H9 (cell line): ENCODE measurements at regions not wholly inside any gene's neighbourhood (a gene's known extent, or its start where the extent isn't known, plus 50 kb on each side); places are given as distances from the start of the nearest gene placed in this dataset.

Source experiments
- DNase-seq: peaks from one replicate; pipeline ENCODE4 v3.0.0-alpha.2; 2017
- H2AFZ ChIP-seq: one replicate; pipeline ENCODE4 v1.6.1; 2013; ENCODE audit warnings: mild to moderate bottlenecking, low read length, control low read depth, moderate library complexity
- H2AK5ac ChIP-seq: 2 replicates; pipeline ENCODE4 v1.6.1; 2013; ENCODE audit warnings: low read length, control low read depth, mixed read lengths; ENCODE audit not compliant: insufficient read length
- H2BK120ac ChIP-seq: one replicate; pipeline ENCODE4 v1.6.1; 2013; ENCODE audit warnings: low read depth, mild to moderate bottlenecking, low read length, control low read depth, inconsistent platforms; ENCODE audit not compliant: poor library complexity, severe bottlenecking
- H2BK12ac ChIP-seq: 2 replicates; pipeline ENCODE4 v1.6.1; 2013; ENCODE audit warnings: low read length, control low read depth, mixed read lengths, low read depth; ENCODE audit not compliant: insufficient read length
- H2BK15ac ChIP-seq: 2 replicates; pipeline ENCODE4 v1.6.1; 2013; ENCODE audit warnings: low read depth, low read length, control low read depth
- H2BK20ac ChIP-seq: one replicate; pipeline ENCODE4 v1.6.1; 2013; ENCODE audit warnings: low read depth, mild to moderate bottlenecking, low read length, control low read depth, inconsistent platforms; ENCODE audit not compliant: poor library complexity, severe bottlenecking
- H2BK5ac ChIP-seq: 2 replicates; pipeline ENCODE4 v1.6.1; 2013; ENCODE audit warnings: low read length, control low read depth, mixed read lengths; ENCODE audit not compliant: insufficient read length
- H3K14ac ChIP-seq: 2 replicates; pipeline ENCODE4 v1.6.1; 2013; ENCODE audit warnings: low read length, control low read depth; ENCODE audit not compliant: insufficient read depth
- H3K18ac ChIP-seq: 2 replicates; pipeline ENCODE4 v1.6.1; 2013; ENCODE audit warnings: low read depth, mild to moderate bottlenecking, mixed read lengths, low read length, control low read depth; ENCODE audit not compliant: insufficient read length
- H3K23ac ChIP-seq: 2 replicates; pipeline ENCODE4 v1.6.1; 2013; ENCODE audit warnings: low read length, control low read depth, mixed read lengths, low read depth; ENCODE audit not compliant: insufficient read length
- H3K23me2 ChIP-seq: 2 replicates; pipeline ENCODE4 v1.6.1; 2013; ENCODE audit warnings: low read depth, mild to moderate bottlenecking, mixed read lengths, low read length, control low read depth; ENCODE audit not compliant: insufficient read length, poor library complexity, severe bottlenecking
- H3K27ac ChIP-seq: 2 replicates; pipeline ENCODE4 v1.5.1; 2013; ENCODE audit warnings: low read length, control low read depth, mixed read lengths, low read depth; ENCODE audit not compliant: insufficient read length
- H3K27me3 ChIP-seq: 2 replicates; pipeline ENCODE4 v1.6.1; 2013; ENCODE audit warnings: low read length, control low read depth, inconsistent platforms; ENCODE audit not compliant: insufficient read depth
- H3K4ac ChIP-seq: 2 replicates; pipeline ENCODE4 v1.6.1; 2013; ENCODE audit warnings: low read depth, mild to moderate bottlenecking, control low read depth, inconsistent platforms, low read length, moderate library complexity
- H3K4me1 ChIP-seq: 2 replicates; pipeline ENCODE4 v1.6.1; 2013; ENCODE audit warnings: low read length, control low read depth, inconsistent platforms; ENCODE audit not compliant: insufficient read depth
- H3K4me2 ChIP-seq: 2 replicates; pipeline ENCODE4 v1.6.1; 2013; ENCODE audit warnings: low read length, control low read depth, mixed read lengths; ENCODE audit not compliant: insufficient read length, insufficient read depth
- H3K56ac ChIP-seq: 2 replicates; pipeline ENCODE4 v1.6.1; 2013; ENCODE audit warnings: low read depth, mild to moderate bottlenecking, mixed read lengths, low read length, control low read depth; ENCODE audit not compliant: insufficient read length
- H3K79me1 ChIP-seq: 2 replicates; pipeline ENCODE4 v1.6.1; 2013; ENCODE audit warnings: low read depth, mild to moderate bottlenecking, moderate library complexity, low read length, control low read depth, inconsistent platforms; ENCODE audit not compliant: insufficient read depth, poor library complexity, severe bottlenecking
- H3K79me2 ChIP-seq: 2 replicates; pipeline ENCODE4 v1.6.1; 2013; ENCODE audit warnings: low read length, control low read depth, inconsistent platforms; ENCODE audit not compliant: insufficient read depth
- H3K9ac ChIP-seq: 2 replicates; pipeline ENCODE4 v1.6.1; 2013; ENCODE audit warnings: low read length, control low read depth, mixed read lengths; ENCODE audit not compliant: insufficient read length; ENCODE audit errors: extremely low read depth
- H3K9me3 ChIP-seq: one replicate; pipeline ENCODE4 v1.6.1; 2013; ENCODE audit warnings: low read depth, low read length, inconsistent platforms; ENCODE audit not compliant: control insufficient read depth
- H3T11ph ChIP-seq: one replicate; pipeline ENCODE4 v1.6.1; 2013; ENCODE audit warnings: mild to moderate bottlenecking, low read length, control low read depth, inconsistent platforms
- H4K20me1 ChIP-seq: one replicate; pipeline ENCODE4 v1.6.1; 2013; ENCODE audit not compliant: control insufficient read depth, insufficient read length, insufficient read depth
- H4K5ac ChIP-seq: 2 replicates; pipeline ENCODE4 v1.6.1; 2013; ENCODE audit warnings: low read depth, mild to moderate bottlenecking, mixed read lengths, low read length, control low read depth; ENCODE audit not compliant: insufficient read length
- H4K8ac ChIP-seq: replicated peaks from 2 replicates; pipeline ENCODE4 v1.6.1; 2013; ENCODE audit warnings: low read length, control low read depth, mixed read lengths, low read depth; ENCODE audit not compliant: insufficient read length
- H4K91ac ChIP-seq: 2 replicates; pipeline ENCODE4 v1.6.1; 2013; ENCODE audit warnings: low read depth, mild to moderate bottlenecking, moderate library complexity, mixed read lengths, low read length, control low read depth; ENCODE audit not compliant: insufficient read length
- H3K27ac Mint-ChIP-seq, 3 experiments: 2 replicates in 2 of 3; 3 replicates in 1 of 3; pipeline ENCODE4 v1.8.0; 2020 to 2021; ENCODE audit warnings: mixed read lengths in 3 of 3, mild to moderate bottlenecking in 1 of 3, moderate library complexity in 1 of 3
- H3K27me3 Mint-ChIP-seq: 2 replicates; pipeline ENCODE4 v1.8.0; 2021; ENCODE audit warnings: low read depth, mild to moderate bottlenecking, moderate library complexity, mixed read lengths
- H3K36me3 Mint-ChIP-seq, 3 experiments: 2 replicates in 2 of 3; 3 replicates in 1 of 3; pipeline ENCODE4 v1.8.0; 2020 to 2021; ENCODE audit warnings: low read depth in 3 of 3, mixed read lengths in 3 of 3; ENCODE audit not compliant: insufficient read depth in 1 of 3
- H3K4me1 Mint-ChIP-seq, 2 experiments: 2 replicates each; pipeline ENCODE4 v1.8.0; 2020; ENCODE audit warnings: mixed read lengths in 2 of 2
- H3K4me3 Mint-ChIP-seq, 2 experiments: 2 replicates in 1 of 2; 3 replicates in 1 of 2; pipeline ENCODE4 v1.8.0; 2020 to 2021; ENCODE audit warnings: mild to moderate bottlenecking in 2 of 2, mixed read lengths in 2 of 2, moderate library complexity in 1 of 2
- H3K9me3 Mint-ChIP-seq, 2 experiments: 2 replicates in 1 of 2; 3 replicates in 1 of 2; pipeline ENCODE4 v1.8.0; 2020; ENCODE audit warnings: mild to moderate bottlenecking in 2 of 2, mixed read lengths in 2 of 2, moderate library complexity in 1 of 2
- WGBS: extraction: QIAGEN DNeasy Blood & Tissue Kit; methylation state at CpG from one replicate; pipeline ENCODE4 v1.1.7; 2013; ENCODE audit warnings: missing lambda C conversion rate, low lambda C conversion rate, mixed read lengths; ENCODE audit not compliant: insufficient read length; ENCODE audit errors: extremely low coverage; 5-methylcytosine and 5-hydroxymethylcytosine counted together
- TF ChIP-seq, protein P1 (sequence below): fragments of 200-600 bp; sonication (generic); conservative IDR thresholded peaks from 3 replicates; pipeline ENCODE4 v1.8.0; 2021; ENCODE audit warnings: antibody characterized with exemption, mild to moderate bottlenecking

- H3K9ac ChIP-seq: no peak overlapping the region
- no peaks in the 10 kb centered on the region for H3K36me3 Mint-ChIP-seq
- no CpG with 5 or more reads among the region's 2 CpGs for WGBS
- no peaks in the 10 kb centered on the region for H3K9me3 ChIP-seq
- no peak overlapping the region for H3K56ac ChIP-seq
- no peak overlapping the region for H3K27ac ChIP-seq
- H2BK20ac ChIP-seq: no peak overlapping the region
- no peak overlapping the region for H2BK120ac ChIP-seq
- no peak overlapping the region for H4K5ac ChIP-seq
- no peak overlapping the region for H2BK15ac ChIP-seq
- no peaks in the 10 kb centered on the region for H3K79me1 ChIP-seq
- no peak overlapping the region for H2BK5ac ChIP-seq
- H3K23ac ChIP-seq: no peak overlapping the region
- no peak overlapping the region for H2AFZ ChIP-seq
- no peaks in the 10 kb centered on the region for H3K23me2 ChIP-seq
- H3K27ac Mint-ChIP-seq: no peak overlapping the region
- H3K4me2 ChIP-seq: no peak overlapping the region
- H3T11ph ChIP-seq: no peak overlapping the region
- no peaks in the 10 kb centered on the region for H3K79me2 ChIP-seq
- no peak overlapping the region for H4K8ac ChIP-seq
- H3K18ac ChIP-seq: no peak overlapping the region
- no peak overlapping the region for H3K4ac ChIP-seq
- H3K27me3 Mint-ChIP-seq: no peaks in the 10 kb centered on the region; the same call in 1 of the 2 replicates
- DNase-seq: no peak
- no peaks in the 10 kb centered on the region for H3K4me1 ChIP-seq
- H3K27me3 ChIP-seq: no peaks in the 10 kb centered on the region
- no peaks in the 10 kb centered on the region for H3K4me1 Mint-ChIP-seq
- no peaks in the 10 kb centered on the region; a peak in 1 of 5 replicates for H3K9me3 Mint-ChIP-seq
- no peaks in the 10 kb centered on the region for H4K20me1 ChIP-seq
- no peak overlapping the region for H3K4me3 Mint-ChIP-seq
- TF ChIP-seq, protein P1, sequence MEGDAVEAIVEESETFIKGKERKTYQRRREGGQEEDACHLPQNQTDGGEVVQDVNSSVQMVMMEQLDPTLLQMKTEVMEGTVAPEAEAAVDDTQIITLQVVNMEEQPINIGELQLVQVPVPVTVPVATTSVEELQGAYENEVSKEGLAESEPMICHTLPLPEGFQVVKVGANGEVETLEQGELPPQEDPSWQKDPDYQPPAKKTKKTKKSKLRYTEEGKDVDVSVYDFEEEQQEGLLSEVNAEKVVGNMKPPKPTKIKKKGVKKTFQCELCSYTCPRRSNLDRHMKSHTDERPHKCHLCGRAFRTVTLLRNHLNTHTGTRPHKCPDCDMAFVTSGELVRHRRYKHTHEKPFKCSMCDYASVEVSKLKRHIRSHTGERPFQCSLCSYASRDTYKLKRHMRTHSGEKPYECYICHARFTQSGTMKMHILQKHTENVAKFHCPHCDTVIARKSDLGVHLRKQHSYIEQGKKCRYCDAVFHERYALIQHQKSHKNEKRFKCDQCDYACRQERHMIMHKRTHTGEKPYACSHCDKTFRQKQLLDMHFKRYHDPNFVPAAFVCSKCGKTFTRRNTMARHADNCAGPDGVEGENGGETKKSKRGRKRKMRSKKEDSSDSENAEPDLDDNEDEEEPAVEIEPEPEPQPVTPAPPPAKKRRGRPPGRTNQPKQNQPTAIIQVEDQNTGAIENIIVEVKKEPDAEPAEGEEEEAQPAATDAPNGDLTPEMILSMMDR: no peak
- no peak overlapping the region for H4K91ac ChIP-seq
- no peak overlapping the region for H2BK12ac ChIP-seq
- H3K14ac ChIP-seq: no peak overlapping the region
- H2AK5ac ChIP-seq: no peak overlapping the region
Measured at GRCh38 chr18:6476880-6477279, 62.2 kb upstream of the L3MBTL4 start.
